Liver (tissue), 8 donors: ENCODE measurements at regions not wholly inside any gene's neighbourhood (a gene's known extent, or its start where the extent isn't known, plus 50 kb on each side); places are given as distances from the start of the nearest gene placed in this dataset.

ENCODE experiments used
- DNase-seq: peaks from one replicate; pipeline ENCODE4 v3.0.0-alpha.2; 2017; ENCODE audit warnings: low spot score
- H3K27ac ChIP-seq, 2 donors: one replicate each; pipeline ENCODE4 v1.7.0; 2013; ENCODE audit warnings: inconsistent platforms in 2 of 2, low read length in 2 of 2, control low read depth in 1 of 2, low read depth in 1 of 2, mild to moderate bottlenecking in 1 of 2
- H3K27me3 ChIP-seq, 4 donors: one replicate each; pipeline versions ENCODE4 v1.6.1 to v1.7.0; 2013; ENCODE audit warnings: low read length in 3 of 4, inconsistent platforms in 1 of 4, mild to moderate bottlenecking in 1 of 4, moderate library complexity in 1 of 4; ENCODE audit not compliant: control insufficient read depth in 4 of 4, insufficient read depth in 4 of 4
- H3K36me3 ChIP-seq, 4 donors: one replicate each; pipeline versions ENCODE4 v1.6.1 to v1.7.0; 2013; ENCODE audit warnings: low read length in 3 of 4, mild to moderate bottlenecking in 3 of 4, low read depth in 1 of 4, moderate library complexity in 1 of 4; ENCODE audit not compliant: control insufficient read depth in 4 of 4, insufficient read depth in 3 of 4
- H3K4me1 ChIP-seq, 4 donors: one replicate each; pipeline versions ENCODE4 v1.6.1 to v1.7.0; 2013; ENCODE audit warnings: low read length in 3 of 4, mild to moderate bottlenecking in 3 of 4, moderate library complexity in 1 of 4; ENCODE audit not compliant: control insufficient read depth in 4 of 4, insufficient read depth in 4 of 4
- H3K4me3 ChIP-seq, 3 donors: one replicate each; pipeline versions ENCODE4 v1.6.1 to v1.7.0; 2013; ENCODE audit warnings: low read length in 3 of 3, control low read depth in 1 of 3, low read depth in 1 of 3, mild to moderate bottlenecking in 1 of 3
- H3K9ac ChIP-seq, 2 donors: one replicate each; pipeline ENCODE4 v1.7.0; 2013; ENCODE audit warnings: low read length in 2 of 2, mild to moderate bottlenecking in 2 of 2, moderate library complexity in 2 of 2, control low read depth in 1 of 2, low read depth in 1 of 2
- H3K9me3 ChIP-seq, 4 donors: one replicate each; pipeline versions ENCODE4 v1.6.1 to v1.7.0; 2013; ENCODE audit warnings: low read length in 3 of 4; ENCODE audit not compliant: control insufficient read depth in 4 of 4
- EGR1 ChIP-seq, 2 donors: IDR thresholded peaks; 2 replicates each; pipeline ENCODE4 v1.6.1; 2016 to 2018; ENCODE audit warnings: antibody characterized with exemption in 2 of 2, low read depth in 2 of 2
- FOXA1 ChIP-seq: IDR thresholded peaks from 2 replicates; pipeline ENCODE4 v1.6.1; 2016; ENCODE audit warnings: antibody characterized with exemption
- FOXA2 ChIP-seq: IDR thresholded peaks from 2 replicates; pipeline ENCODE4 v1.6.1; 2016; ENCODE audit warnings: antibody characterized with exemption
- GABPA ChIP-seq, 2 donors: IDR thresholded peaks in 1 of 2; conservative IDR thresholded peaks in 1 of 2; 2 replicates each; pipeline ENCODE4 v1.6.1; 2016; ENCODE audit warnings: antibody characterized with exemption in 2 of 2, mild to moderate bottlenecking in 1 of 2, moderate library complexity in 1 of 2
- HNF4A ChIP-seq, 2 donors: conservative IDR thresholded peaks; 2 replicates each; pipeline ENCODE4 v1.6.1; 2016; ENCODE audit warnings: antibody characterized with exemption in 2 of 2, mild to moderate bottlenecking in 2 of 2
- HNF4G ChIP-seq: IDR thresholded peaks from 2 replicates; pipeline ENCODE4 v1.6.1; 2016; ENCODE audit warnings: antibody characterized with exemption
- JUND ChIP-seq, 2 donors: IDR thresholded peaks; 2 replicates each; pipeline ENCODE4 v1.6.1; 2016; ENCODE audit warnings: antibody characterized with exemption in 2 of 2
- NR2F2 ChIP-seq: IDR thresholded peaks from 2 replicates; pipeline ENCODE4 v1.6.1; 2016; ENCODE audit warnings: antibody characterized with exemption
- RAD21 ChIP-seq, 2 donors: IDR thresholded peaks; 2 replicates each; pipeline ENCODE4 v1.6.1; 2016; ENCODE audit warnings: antibody characterized with exemption in 2 of 2, mild to moderate bottlenecking in 2 of 2
- RXRA ChIP-seq, 2 donors: IDR thresholded peaks; 2 replicates each; pipeline ENCODE4 v1.6.1; 2017 to 2018; ENCODE audit warnings: antibody characterized with exemption in 2 of 2, mild to moderate bottlenecking in 1 of 2
- SP1 ChIP-seq: IDR thresholded peaks from 2 replicates; pipeline ENCODE4 v1.6.1; 2018; ENCODE audit warnings: antibody characterized with exemption, mild to moderate bottlenecking
- TAF1 ChIP-seq: conservative IDR thresholded peaks from 2 replicates; pipeline ENCODE4 v1.6.1; 2016; ENCODE audit warnings: antibody characterized with exemption, mild to moderate bottlenecking
- YY1 ChIP-seq: IDR thresholded peaks from 2 replicates; pipeline ENCODE4 v1.6.1; 2016; ENCODE audit warnings: antibody characterized with exemption, mild to moderate bottlenecking
- WGBS: extraction: QIAGEN DNeasy Blood & Tissue Kit; methylation state at CpG from one replicate; pipeline ENCODE4 v1.1.7; 2013; 5-methylcytosine and 5-hydroxymethylcytosine counted together
- TF ChIP-seq, protein P1 (sequence below): IDR thresholded peaks from 2 replicates; pipeline ENCODE4 v1.6.1; 2016; ENCODE audit warnings: antibody characterized with exemption
- TF ChIP-seq, protein P2 (sequence below): IDR thresholded peaks from 2 replicates; pipeline ENCODE4 v1.6.1; 2016; ENCODE audit warnings: antibody characterized with exemption
- TF ChIP-seq, protein P3 (sequence below): IDR thresholded peaks from 2 replicates; pipeline ENCODE4 v1.6.1; 2016; ENCODE audit warnings: antibody characterized with exemption, mild to moderate bottlenecking
- TF ChIP-seq, protein P4 (sequence below): fragments of 150-350 bp; IDR thresholded peaks from 2 replicates; pipeline ENCODE4 v1.5.1; 2017; ENCODE audit warnings: improper control_type of control experiment, low read depth, low read length; ENCODE audit not compliant: missing input control
- TF ChIP-seq, protein P5 (sequence below): IDR thresholded peaks from 2 replicates; pipeline ENCODE4 v1.6.1; 2016; ENCODE audit warnings: antibody characterized with exemption
- donor health status: healthy.
- donor health status: healthy.
- donor health status: healthy.
- donor health status: healthy.
- donor health status: healthy.

DNA sequence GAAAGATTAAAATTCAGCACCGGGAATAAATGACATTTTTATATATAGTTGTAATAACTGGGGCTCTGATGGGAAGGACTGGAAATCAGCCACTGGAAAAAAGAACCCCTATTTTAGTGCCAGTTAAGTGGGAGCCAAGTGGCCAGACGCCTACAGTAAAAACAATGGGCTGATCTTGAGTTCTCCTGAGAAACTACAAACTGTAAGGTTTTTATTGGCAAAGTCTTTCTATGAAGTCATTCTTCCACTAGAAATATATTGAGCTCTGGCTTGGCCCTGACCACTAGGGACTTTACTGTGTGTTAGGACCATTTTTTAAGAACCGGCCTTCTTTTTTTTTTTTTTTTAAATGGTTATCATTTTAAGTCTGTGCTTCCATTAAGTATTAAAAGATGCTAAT is 79.6 kb downstream of the ZNF22 start:
- WGBS = 92% methylated on average over 3 of the region's 3 CpGs
- no peak for DNase-seq
- TF ChIP-seq RAD21 (IDR thresholded peaks at IDR 0.05) (no peak), YY1 (no peak), EGR1 (IDR thresholded peaks at IDR 0.05; ENCODE audit: low read depth in 2 of 2) (no peak), RXRA (IDR thresholded peaks at IDR 0.05) (no peak), TAF1 (no peak)
- TF ChIP-seq, protein P1, sequence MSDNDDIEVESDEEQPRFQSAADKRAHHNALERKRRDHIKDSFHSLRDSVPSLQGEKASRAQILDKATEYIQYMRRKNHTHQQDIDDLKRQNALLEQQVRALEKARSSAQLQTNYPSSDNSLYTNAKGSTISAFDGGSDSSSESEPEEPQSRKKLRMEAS = no peak
- TF ChIP-seq, protein P2, sequence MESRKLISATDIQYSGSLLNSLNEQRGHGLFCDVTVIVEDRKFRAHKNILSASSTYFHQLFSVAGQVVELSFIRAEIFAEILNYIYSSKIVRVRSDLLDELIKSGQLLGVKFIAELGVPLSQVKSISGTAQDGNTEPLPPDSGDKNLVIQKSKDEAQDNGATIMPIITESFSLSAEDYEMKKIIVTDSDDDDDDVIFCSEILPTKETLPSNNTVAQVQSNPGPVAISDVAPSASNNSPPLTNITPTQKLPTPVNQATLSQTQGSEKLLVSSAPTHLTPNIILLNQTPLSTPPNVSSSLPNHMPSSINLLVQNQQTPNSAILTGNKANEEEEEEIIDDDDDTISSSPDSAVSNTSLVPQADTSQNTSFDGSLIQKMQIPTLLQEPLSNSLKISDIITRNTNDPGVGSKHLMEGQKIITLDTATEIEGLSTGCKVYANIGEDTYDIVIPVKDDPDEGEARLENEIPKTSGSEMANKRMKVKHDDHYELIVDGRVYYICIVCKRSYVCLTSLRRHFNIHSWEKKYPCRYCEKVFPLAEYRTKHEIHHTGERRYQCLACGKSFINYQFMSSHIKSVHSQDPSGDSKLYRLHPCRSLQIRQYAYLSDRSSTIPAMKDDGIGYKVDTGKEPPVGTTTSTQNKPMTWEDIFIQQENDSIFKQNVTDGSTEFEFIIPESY = no peak

DNA sequence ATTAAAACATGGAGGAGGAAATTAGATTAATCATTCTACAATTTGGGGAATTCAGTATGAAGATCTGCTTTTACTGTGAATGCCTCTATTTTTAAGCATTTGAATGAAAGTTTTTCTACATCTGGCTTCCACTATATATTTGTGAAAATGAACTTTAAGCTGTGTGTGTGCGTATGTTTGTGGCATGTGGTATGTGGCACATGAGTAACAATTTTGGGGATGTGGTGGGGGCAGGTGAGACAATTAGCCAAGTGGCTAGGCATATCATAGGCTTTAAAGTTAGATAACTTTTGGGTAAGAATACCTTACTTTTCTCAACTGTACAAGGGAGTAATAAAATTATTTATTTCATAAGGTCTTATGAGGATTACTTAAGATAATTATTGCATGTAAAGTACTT is 81.5 kb downstream of the ZNF22 start:
- H3K27ac ChIP-seq = no peak overlapping the region
- H3K4me1 ChIP-seq = no peaks in the 10 kb centered on the region
- no peaks in the 10 kb centered on the region for H3K36me3 ChIP-seq
- WGBS = 86% methylated on average over 1 of the region's 1 CpG
- TF ChIP-seq, protein P1 = no peak
- TF ChIP-seq HNF4G (no peak), EGR1 (IDR thresholded peaks at IDR 0.05; ENCODE audit: low read depth in 2 of 2) (no peak)
- no peaks in the 10 kb centered on the region for H3K27me3 ChIP-seq
- H3K9ac ChIP-seq = no peak overlapping the region
- H3K9me3 ChIP-seq = peaks cover 0 to 2% (median 0%) of the 10 kb centered on the region in 4 donors
- no peak for DNase-seq
- H3K4me3 ChIP-seq = no peak overlapping the region

More for the DNA sequence above, 79.6 kb downstream of the ZNF22 start:
- Histone ChIP-seq H3K36me3 (no peaks in the 10 kb centered on the region), H3K27ac (no peak overlapping the region), H3K9ac (no peak overlapping the region), H3K9me3 (no peaks in the 10 kb centered on the region), H3K4me3 (no peak overlapping the region), H3K27me3 (no peaks in the 10 kb centered on the region), H3K4me1 (no peaks in the 10 kb centered on the region)

DNA sequence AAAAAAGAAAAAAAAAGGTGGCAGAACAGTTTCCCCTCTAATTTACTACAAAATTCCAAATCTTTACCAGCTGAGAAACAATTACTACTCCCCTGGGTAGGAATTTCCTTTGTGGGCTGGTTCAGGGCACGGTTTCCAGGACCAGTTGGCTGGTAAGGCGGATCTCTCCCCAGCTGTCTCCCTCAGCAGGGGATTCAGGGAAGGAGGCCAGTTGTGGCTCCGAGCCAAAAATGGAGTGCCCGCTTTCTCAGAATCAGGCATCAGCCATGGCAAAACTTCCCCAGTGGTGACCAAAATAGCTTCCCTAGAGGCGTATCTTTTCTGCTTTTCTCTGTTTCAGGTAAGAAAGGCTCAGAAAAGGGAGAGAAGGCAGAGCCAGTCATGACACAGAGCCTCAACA is 91.2 kb downstream of the ZNF22 start:
- no peaks in the 10 kb centered on the region for H3K36me3 ChIP-seq
- no peak for DNase-seq
- H3K4me3 ChIP-seq = no peak overlapping the region
- H3K4me1 ChIP-seq = no peaks in the 10 kb centered on the region
- H3K9ac ChIP-seq = no peak overlapping the region
- no peaks in the 10 kb centered on the region for H3K9me3 ChIP-seq
- 91% methylated on average over 5 of the region's 5 CpGs for WGBS
- no peaks in the 10 kb centered on the region for H3K27me3 ChIP-seq
- H3K27ac ChIP-seq = no peak overlapping the region
- TF ChIP-seq NR2F2 (no peak), JUND (IDR thresholded peaks at IDR 0.05) (no peak), FOXA1 (no peak), RAD21 (IDR thresholded peaks at IDR 0.05) (no peak), HNF4A (conservative IDR thresholded peaks at IDR 0.05) (no peak), YY1 (no peak), EGR1 (IDR thresholded peaks at IDR 0.05; ENCODE audit: low read depth in 2 of 2) (no peak), TAF1 (no peak), FOXA2 (no peak), RXRA (IDR thresholded peaks at IDR 0.05) (no peak), GABPA (IDR thresholded peaks at IDR 0.05 in 1 of 2, conservative IDR thresholded peaks at IDR 0.05 in 1 of 2) (no peak), SP1 (no peak)
- TF ChIP-seq, protein P1 = no peak
- TF ChIP-seq, protein P3, sequence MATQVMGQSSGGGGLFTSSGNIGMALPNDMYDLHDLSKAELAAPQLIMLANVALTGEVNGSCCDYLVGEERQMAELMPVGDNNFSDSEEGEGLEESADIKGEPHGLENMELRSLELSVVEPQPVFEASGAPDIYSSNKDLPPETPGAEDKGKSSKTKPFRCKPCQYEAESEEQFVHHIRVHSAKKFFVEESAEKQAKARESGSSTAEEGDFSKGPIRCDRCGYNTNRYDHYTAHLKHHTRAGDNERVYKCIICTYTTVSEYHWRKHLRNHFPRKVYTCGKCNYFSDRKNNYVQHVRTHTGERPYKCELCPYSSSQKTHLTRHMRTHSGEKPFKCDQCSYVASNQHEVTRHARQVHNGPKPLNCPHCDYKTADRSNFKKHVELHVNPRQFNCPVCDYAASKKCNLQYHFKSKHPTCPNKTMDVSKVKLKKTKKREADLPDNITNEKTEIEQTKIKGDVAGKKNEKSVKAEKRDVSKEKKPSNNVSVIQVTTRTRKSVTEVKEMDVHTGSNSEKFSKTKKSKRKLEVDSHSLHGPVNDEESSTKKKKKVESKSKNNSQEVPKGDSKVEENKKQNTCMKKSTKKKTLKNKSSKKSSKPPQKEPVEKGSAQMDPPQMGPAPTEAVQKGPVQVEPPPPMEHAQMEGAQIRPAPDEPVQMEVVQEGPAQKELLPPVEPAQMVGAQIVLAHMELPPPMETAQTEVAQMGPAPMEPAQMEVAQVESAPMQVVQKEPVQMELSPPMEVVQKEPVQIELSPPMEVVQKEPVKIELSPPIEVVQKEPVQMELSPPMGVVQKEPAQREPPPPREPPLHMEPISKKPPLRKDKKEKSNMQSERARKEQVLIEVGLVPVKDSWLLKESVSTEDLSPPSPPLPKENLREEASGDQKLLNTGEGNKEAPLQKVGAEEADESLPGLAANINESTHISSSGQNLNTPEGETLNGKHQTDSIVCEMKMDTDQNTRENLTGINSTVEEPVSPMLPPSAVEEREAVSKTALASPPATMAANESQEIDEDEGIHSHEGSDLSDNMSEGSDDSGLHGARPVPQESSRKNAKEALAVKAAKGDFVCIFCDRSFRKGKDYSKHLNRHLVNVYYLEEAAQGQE = no peak
- TF ChIP-seq, protein P2 = no peak
- TF ChIP-seq, protein P4, sequence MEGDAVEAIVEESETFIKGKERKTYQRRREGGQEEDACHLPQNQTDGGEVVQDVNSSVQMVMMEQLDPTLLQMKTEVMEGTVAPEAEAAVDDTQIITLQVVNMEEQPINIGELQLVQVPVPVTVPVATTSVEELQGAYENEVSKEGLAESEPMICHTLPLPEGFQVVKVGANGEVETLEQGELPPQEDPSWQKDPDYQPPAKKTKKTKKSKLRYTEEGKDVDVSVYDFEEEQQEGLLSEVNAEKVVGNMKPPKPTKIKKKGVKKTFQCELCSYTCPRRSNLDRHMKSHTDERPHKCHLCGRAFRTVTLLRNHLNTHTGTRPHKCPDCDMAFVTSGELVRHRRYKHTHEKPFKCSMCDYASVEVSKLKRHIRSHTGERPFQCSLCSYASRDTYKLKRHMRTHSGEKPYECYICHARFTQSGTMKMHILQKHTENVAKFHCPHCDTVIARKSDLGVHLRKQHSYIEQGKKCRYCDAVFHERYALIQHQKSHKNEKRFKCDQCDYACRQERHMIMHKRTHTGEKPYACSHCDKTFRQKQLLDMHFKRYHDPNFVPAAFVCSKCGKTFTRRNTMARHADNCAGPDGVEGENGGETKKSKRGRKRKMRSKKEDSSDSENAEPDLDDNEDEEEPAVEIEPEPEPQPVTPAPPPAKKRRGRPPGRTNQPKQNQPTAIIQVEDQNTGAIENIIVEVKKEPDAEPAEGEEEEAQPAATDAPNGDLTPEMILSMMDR = no peak
- TF ChIP-seq, protein P5, sequence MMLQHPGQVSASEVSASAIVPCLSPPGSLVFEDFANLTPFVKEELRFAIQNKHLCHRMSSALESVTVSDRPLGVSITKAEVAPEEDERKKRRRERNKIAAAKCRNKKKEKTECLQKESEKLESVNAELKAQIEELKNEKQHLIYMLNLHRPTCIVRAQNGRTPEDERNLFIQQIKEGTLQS = no peak
